GM12891 (cell line): ENCODE measurements at regions not wholly inside any gene's neighbourhood (a gene's known extent, or its start where the extent isn't known, plus 50 kb on each side); places are given as distances from the start of the nearest gene placed in this dataset.

Experiments used
- POLR2A ChIP-seq: IDR thresholded peaks from 2 replicates; pipeline ENCODE4 v1.6.1; 2011; ENCODE audit warnings: low read depth, low read length, control low read depth
- POLR2AphosphoS5 ChIP-seq: IDR thresholded peaks from 2 replicates; pipeline ENCODE4 v1.6.1; 2011; ENCODE audit warnings: low read depth, low read length, control low read depth
- TAF1 ChIP-seq: IDR thresholded peaks from 2 replicates; pipeline ENCODE4 v1.6.1; 2011; ENCODE audit warnings: low read depth, low read length, control low read depth

DNA sequence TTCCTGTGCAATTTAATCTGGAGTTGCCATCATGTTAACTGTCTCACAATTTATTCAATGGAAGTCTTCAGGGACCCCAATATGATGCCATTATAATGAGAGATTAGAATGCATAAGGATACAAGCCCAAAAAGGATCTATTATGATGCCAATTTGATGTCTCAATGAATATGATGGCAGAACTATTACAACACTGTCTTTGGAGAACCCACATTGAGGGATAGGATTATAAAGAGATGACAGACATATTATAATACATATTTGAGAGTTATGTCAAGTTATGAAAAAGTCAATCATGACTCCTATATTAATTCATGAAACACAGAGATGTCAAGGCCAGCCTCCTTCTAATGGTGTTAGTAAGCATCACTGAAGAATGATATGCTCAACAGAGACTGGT, 1358.4 kb downstream of the PCDH19 start:
- TF ChIP-seq POLR2A = no peak
- TF ChIP-seq POLR2AphosphoS5 = no peak
- no peak for TF ChIP-seq TAF1
